ENCODE measurements at regions not wholly inside any gene's neighbourhood (a gene's known extent, or its start where the extent isn't known, plus 50 kb on each side); places are given as distances from the start of the nearest gene placed in this dataset.

GRCh38 chr16:59213952-59214351 is 479.8 kb upstream of the GOT2 start (continued):
- TF ChIP-seq MYBL2 (IDR thresholded peaks at IDR 0.05; ENCODE audit: low read depth) (no peak), MYBL2 (CRISPR knock-in tag; IDR thresholded peaks at IDR 0.05; ENCODE audit: borderline replicate concordance) (no peak), NFATC3 (IDR thresholded peaks at IDR 0.05) (no peak), CHCHD3 (CRISPR knock-in tag; IDR thresholded peaks at IDR 0.05) (no peak)

- Histone ChIP-seq H3K36me3 (ENCODE audit: control insufficient read depth, insufficient read depth, low read length) (no peaks in the 10 kb centered on the region), H3K4me1 (replicated peaks in 1 of 2; ENCODE audit: control insufficient read depth in 2 of 2, insufficient read depth in 2 of 2, low read length in 2 of 2) (no peaks in the 10 kb centered on the region), H4K20me1 (replicated peaks; ENCODE audit: control insufficient read depth, insufficient read depth, low read length) (no peaks in the 10 kb centered on the region), H3K79me2 (ENCODE audit: control insufficient read depth, insufficient read depth, low read length) (no peaks in the 10 kb centered on the region), H3K4me2 (ENCODE audit: insufficient read depth, low read length) (no peak overlapping the region), H3K4me3 (no peak overlapping the region), H3K9ac (ENCODE audit: insufficient read depth in 1 of 2, low read depth in 2 of 2, low read length in 2 of 2) (no peak overlapping the region), H3K9me1 (ENCODE audit: control insufficient read depth, insufficient read depth, low read length) (no peaks in the 10 kb centered on the region), H3K27ac (ENCODE audit: extremely low read depth, low read depth, low read length) (no peak overlapping the region), H2AFZ (ENCODE audit: low read depth, low read length) (no peak overlapping the region), H3K9me3 (replicated peaks; ENCODE audit: control insufficient read depth, insufficient read depth, low read depth, low read length) (no peaks in the 10 kb centered on the region), H3K27me3 (ENCODE audit: control insufficient read depth in 2 of 2, insufficient read depth in 2 of 2, low read length in 2 of 2) (no peaks in the 10 kb centered on the region)
- BruUV-seq (replicated peaks) = no TSS peak
- DNase-seq (ENCODE audit: extremely low read depth in 1 of 4, low spot score in 3 of 4) (no peak), FAIRE-seq (no peak), ATAC-seq (no peak)
- in situ Hi-C loops (cut with MboI) = no loop called here
- WGBS (ENCODE audit: insufficient coverage, low coverage, missing lambda C conversion rate) = 0% methylated on average over 1 of the region's 1 CpG
- POLR2A ChIA-PET = interaction anchor here (0.7 kb wide), 1 partner anchor 29 kb away, joined by 3 read pairs; no protein-coding TSS in a partner anchor
- intact Hi-C loops (cut with micrococcal nuclease) = no loop called here
- CTCF ChIA-PET (ENCODE audit: low intra/inter-chr PET ratio) = no interaction called here
- no peak for TF ChIP-seq HMGXB4 (CRISPR knock-in tag; IDR thresholded peaks at IDR 0.05)
- no peak for TF ChIP-seq POLR3G (IDR thresholded peaks at IDR 0.05; ENCODE audit: extremely low read depth, insufficient read length, insufficient replicate concordance)
- no peak for TF ChIP-seq ZNF398 (CRISPR knock-in tag; IDR thresholded peaks at IDR 0.05)
- TF ChIP-seq ZNF146 (CRISPR knock-in tag; IDR thresholded peaks at IDR 0.05; ENCODE audit: unreplicated experiment) = no peak
- no peak for TF ChIP-seq ZNF518B (CRISPR knock-in tag; IDR thresholded peaks at IDR 0.05)
Observed at GRCh38 chr16:59212492-59213024, 478.4 kb upstream of the GOT2 start.
